Smooth muscle cell (in vitro differentiated cells): ENCODE measurements at regions not wholly inside any gene's neighbourhood (a gene's known extent, or its start where the extent isn't known, plus 50 kb on each side); places are given as distances from the start of the nearest gene placed in this dataset.
"Not testable (repeated sequence)": the region's sequence is repeated elsewhere in the genome, so short reads cannot be mapped to it uniquely, and the experiment has no call there.

Experiments
- DNase-seq: peaks from one replicate; lab custom pipeline; 2025; ENCODE audit not compliant: unreplicated experiment; lab: John Stamatoyannopoulos, UW
- H2AFZ ChIP-seq: fragments of 200-600 bp; sonication (generic); 2 replicates; pipeline ENCODE4 v1.6.0; 2016; ENCODE audit warnings: antibody characterized with exemption, low read depth, mild to moderate bottlenecking
- H3F3A ChIP-seq: fragments of 200-600 bp; sonication (generic); 2 replicates; pipeline ENCODE4 v1.6.0; 2017; ENCODE audit warnings: antibody characterized with exemption, low read depth
- H3K27ac ChIP-seq: fragments of 200-600 bp; sonication (generic); 2 replicates; pipeline ENCODE4 v1.5.1; 2016; ENCODE audit warnings: low read depth, mild to moderate bottlenecking
- H3K27me3 ChIP-seq: fragments of 200-600 bp; sonication (generic); 2 replicates; pipeline ENCODE4 v1.6.1; 2016; ENCODE audit warnings: low read depth, mild to moderate bottlenecking
- H3K36me3 ChIP-seq: fragments of 200-600 bp; sonication (generic); 2 replicates; pipeline ENCODE4 v1.5.1; 2016; ENCODE audit warnings: low read depth
- H3K4me1 ChIP-seq: fragments of 200-600 bp; sonication (generic); 2 replicates; pipeline ENCODE4 v1.5.1; 2016; ENCODE audit warnings: low read depth
- H3K4me2 ChIP-seq: fragments of 200-600 bp; sonication (generic); 2 replicates; pipeline ENCODE4 v1.6.0; 2016; ENCODE audit warnings: mild to moderate bottlenecking
- H3K4me3 ChIP-seq: fragments of 200-600 bp; sonication (generic); 2 replicates; pipeline ENCODE4 v1.5.1; 2016; ENCODE audit warnings: mild to moderate bottlenecking
- H3K79me2 ChIP-seq: fragments of 200-600 bp; sonication (generic); 2 replicates; pipeline ENCODE4 v1.6.0; 2016; ENCODE audit warnings: low read depth, mild to moderate bottlenecking
- H3K9ac ChIP-seq: fragments of 200-600 bp; sonication (generic); 2 replicates; pipeline ENCODE4 v1.6.0; 2016; ENCODE audit warnings: low read depth
- H3K9me3 ChIP-seq: fragments of 200-600 bp; sonication (generic); replicated peaks from 2 replicates; pipeline ENCODE4 v1.5.1; 2016; ENCODE audit warnings: low read depth
- H4K20me1 ChIP-seq: fragments of 200-600 bp; sonication (generic); 2 replicates; pipeline ENCODE4 v1.6.0; 2016; ENCODE audit warnings: low read depth
- WGBS: methylation state at CpG from one replicate; pipeline ENCODE4 v1.1.7; 2016; ENCODE audit warnings: low lambda C conversion rate; 5-methylcytosine and 5-hydroxymethylcytosine counted together
- TF ChIP-seq, protein P1 (sequence below): fragments of 200-600 bp; sonication (generic); IDR thresholded peaks from 2 replicates; pipeline ENCODE4 v1.5.1; 2017; ENCODE audit warnings: borderline replicate concordance, mild to moderate bottlenecking, antibody characterized with exemption; ENCODE audit not compliant: insufficient read depth, poor library complexity, severe bottlenecking

DNA sequence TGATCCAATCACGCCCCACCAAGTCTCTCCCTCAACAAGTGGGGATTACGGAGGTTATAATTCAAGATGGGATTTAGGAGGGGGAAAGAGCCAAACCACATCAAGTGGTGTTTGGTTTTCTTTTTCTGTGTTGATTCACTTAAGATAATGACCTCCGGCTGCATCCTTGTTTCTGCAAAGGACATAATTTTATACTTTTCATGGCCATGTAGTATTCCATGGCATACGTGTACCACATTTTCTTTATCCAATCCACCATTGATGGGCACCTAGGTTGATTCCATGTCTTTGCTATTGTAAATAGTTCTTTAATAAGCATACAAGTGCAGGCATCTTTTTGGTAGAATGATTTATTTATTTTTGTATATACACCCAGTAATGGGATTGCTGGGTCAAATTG lies 162.5 kb upstream of the JUN start:
- Histone ChIP-seq H3K27ac (no peak overlapping the region), H4K20me1 (no peaks in the 10 kb centered on the region), H2AFZ (no peak overlapping the region), H3K9me3 (no peaks in the 10 kb centered on the region), H3K4me2 (no peak overlapping the region), H3K36me3 (no peaks in the 10 kb centered on the region), H3K79me2 (no peaks in the 10 kb centered on the region), H3F3A (no peaks in the 10 kb centered on the region), H3K4me1 (no peaks in the 10 kb centered on the region), H3K27me3 (no peaks in the 10 kb centered on the region), H3K4me3 (no peak overlapping the region), H3K9ac (no peak overlapping the region)
- no peak for DNase-seq
- TF ChIP-seq, protein P1, sequence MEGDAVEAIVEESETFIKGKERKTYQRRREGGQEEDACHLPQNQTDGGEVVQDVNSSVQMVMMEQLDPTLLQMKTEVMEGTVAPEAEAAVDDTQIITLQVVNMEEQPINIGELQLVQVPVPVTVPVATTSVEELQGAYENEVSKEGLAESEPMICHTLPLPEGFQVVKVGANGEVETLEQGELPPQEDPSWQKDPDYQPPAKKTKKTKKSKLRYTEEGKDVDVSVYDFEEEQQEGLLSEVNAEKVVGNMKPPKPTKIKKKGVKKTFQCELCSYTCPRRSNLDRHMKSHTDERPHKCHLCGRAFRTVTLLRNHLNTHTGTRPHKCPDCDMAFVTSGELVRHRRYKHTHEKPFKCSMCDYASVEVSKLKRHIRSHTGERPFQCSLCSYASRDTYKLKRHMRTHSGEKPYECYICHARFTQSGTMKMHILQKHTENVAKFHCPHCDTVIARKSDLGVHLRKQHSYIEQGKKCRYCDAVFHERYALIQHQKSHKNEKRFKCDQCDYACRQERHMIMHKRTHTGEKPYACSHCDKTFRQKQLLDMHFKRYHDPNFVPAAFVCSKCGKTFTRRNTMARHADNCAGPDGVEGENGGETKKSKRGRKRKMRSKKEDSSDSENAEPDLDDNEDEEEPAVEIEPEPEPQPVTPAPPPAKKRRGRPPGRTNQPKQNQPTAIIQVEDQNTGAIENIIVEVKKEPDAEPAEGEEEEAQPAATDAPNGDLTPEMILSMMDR = no peak
- WGBS = 93% methylated on average over 4 of the region's 4 CpGs

DNA sequence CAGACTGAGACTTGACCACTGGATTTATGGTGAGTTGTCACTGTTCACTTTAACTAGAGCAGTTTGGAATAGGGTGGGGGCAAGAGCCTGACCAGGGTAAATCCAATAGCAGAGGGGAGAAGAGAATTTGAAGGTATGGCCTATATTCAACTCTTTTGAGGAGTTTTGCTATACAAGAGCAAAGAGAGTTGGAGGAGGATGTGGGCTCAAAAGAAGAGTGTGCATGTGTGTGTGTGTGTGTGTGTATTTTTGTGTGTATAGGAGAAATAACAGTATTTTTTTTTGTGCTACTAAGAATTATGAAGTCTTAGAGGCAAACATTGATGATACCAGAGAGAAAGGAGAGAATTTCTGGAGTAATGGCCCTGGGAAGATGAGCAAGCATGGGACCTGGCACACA lies 164.8 kb upstream of the JUN start:
- H3K27ac ChIP-seq = no peak overlapping the region

DNA sequence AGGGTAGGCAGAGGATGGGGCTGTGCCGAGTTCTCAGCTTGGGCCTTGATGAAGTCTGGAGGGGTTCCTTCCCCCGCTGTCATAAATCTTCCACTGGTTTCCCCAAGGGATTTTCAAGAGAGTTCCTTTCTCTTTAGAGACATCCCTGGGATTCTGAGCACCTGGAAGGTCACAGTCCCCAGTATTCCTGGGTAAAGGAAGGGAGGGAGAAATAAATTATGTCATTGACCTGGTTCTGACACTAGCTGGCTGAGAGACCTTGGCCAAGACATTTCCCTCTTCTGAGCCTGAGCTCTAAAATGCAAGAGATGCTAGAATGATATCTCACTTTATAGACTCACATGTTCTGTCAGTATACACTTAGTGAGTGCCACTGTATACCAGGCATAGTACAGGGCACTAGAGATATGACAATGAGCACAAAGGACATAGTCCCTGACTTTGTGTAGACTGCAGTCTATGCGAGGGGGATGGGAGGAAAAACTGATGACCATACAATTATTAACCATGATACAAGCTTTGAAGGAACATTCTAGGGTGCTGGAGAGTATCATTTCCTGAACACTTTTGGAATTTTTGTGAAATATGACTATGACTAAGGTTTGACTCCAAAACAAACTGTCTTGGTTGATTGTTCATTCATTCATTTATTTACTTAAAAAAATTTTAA lies 165.8 kb upstream of the JUN start:
- H3K27ac ChIP-seq = no peak overlapping the region
- TF ChIP-seq, protein P1 = no peak
- 99% methylated on average over 3 of the region's 3 CpGs for WGBS

More for the DNA sequence above, 164.8 kb upstream of the JUN start:
- no peaks in the 10 kb centered on the region for H3K9me3 ChIP-seq
- H3K79me2 ChIP-seq = no peaks in the 10 kb centered on the region
- H2AFZ ChIP-seq = no peak overlapping the region
- TF ChIP-seq, protein P1 = no peak
- H3K4me2 ChIP-seq = no peak overlapping the region
- H3K4me3 ChIP-seq = no peak overlapping the region
- no peak for DNase-seq
- H3K36me3 ChIP-seq = no peaks in the 10 kb centered on the region
- H4K20me1 ChIP-seq = no peaks in the 10 kb centered on the region
- H3F3A ChIP-seq = no peaks in the 10 kb centered on the region
- H3K4me1 ChIP-seq = no peaks in the 10 kb centered on the region
- H3K9ac ChIP-seq = no peak overlapping the region
- no peaks in the 10 kb centered on the region for H3K27me3 ChIP-seq

DNA sequence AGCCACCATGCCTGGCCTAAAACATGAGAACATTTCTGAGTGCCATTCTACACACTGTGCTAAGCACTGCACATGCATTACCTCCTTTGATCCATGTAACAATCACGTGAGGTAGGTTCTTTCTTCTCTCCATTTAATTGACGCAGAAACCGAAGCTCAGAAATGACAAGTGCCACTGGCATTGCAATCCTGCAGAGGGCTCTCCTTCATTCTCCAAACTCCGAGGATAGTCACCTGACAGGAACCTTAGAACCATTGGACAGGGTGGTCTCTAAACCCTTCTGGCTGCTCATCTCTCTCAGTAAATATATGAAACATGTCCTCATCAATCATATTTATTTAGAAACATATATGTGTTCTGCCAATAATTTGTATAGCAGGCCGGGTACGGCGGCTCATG lies 167.1 kb upstream of the JUN start:
- Histone ChIP-seq H3K27me3 (no peaks in the 10 kb centered on the region), H3K9me3 (no peaks in the 10 kb centered on the region), H3K4me3 (no peak overlapping the region), H3K4me1 (no peaks in the 10 kb centered on the region), H3K27ac (no peak overlapping the region), H2AFZ (no peak overlapping the region), H3K79me2 (no peaks in the 10 kb centered on the region), H3K9ac (no peak overlapping the region), H3F3A (no peaks in the 10 kb centered on the region), H3K36me3 (no peaks in the 10 kb centered on the region), H3K4me2 (no peak overlapping the region), H4K20me1 (no peaks in the 10 kb centered on the region)
- no peak for DNase-seq
- TF ChIP-seq, protein P1 = no peak
- WGBS = 92% methylated on average over 7 of the region's 7 CpGs

More for the DNA sequence above, 165.8 kb upstream of the JUN start:
- no peaks in the 10 kb centered on the region for H3F3A ChIP-seq
- no peak overlapping the region for H3K9ac ChIP-seq
- H4K20me1 ChIP-seq = no peaks in the 10 kb centered on the region
- H3K27me3 ChIP-seq = no peaks in the 10 kb centered on the region
- no peaks in the 10 kb centered on the region for H3K9me3 ChIP-seq
- DNase-seq = no peak
- no peaks in the 10 kb centered on the region for H3K4me1 ChIP-seq
- no peak overlapping the region for H3K4me3 ChIP-seq
- no peaks in the 10 kb centered on the region for H3K36me3 ChIP-seq
- H3K4me2 ChIP-seq = no peak overlapping the region
- H3K79me2 ChIP-seq = no peaks in the 10 kb centered on the region
- H2AFZ ChIP-seq = no peak overlapping the region

DNA sequence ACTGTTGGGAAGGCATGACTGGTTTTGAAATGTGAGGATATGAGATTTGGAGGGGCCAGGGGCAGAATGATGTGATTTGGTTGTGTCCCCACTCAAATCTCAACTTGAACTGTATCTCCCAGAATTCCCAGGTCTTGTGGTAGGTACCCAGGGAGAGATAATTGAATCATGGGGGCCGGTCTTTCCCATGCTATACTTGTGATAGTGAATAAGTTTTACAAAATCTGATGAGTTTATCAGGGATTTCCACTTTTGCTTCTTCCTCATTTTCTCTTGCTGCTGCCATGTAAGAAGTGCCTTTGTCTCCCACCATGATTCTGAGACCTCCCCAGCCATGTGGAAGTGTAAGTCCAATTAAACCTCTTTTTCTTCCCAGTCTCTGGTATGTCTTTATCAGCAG lies 170.1 kb upstream of the JUN start:
- WGBS = 100% methylated on average over 1 of the region's 1 CpG
- not testable (repeated sequence) for H3K79me2 ChIP-seq, H3K27ac ChIP-seq, H3F3A ChIP-seq, H3K36me3 ChIP-seq, DNase-seq, H3K27me3 ChIP-seq, H4K20me1 ChIP-seq, H3K4me2 ChIP-seq, H3K4me3 ChIP-seq, H3K4me1 ChIP-seq, H2AFZ ChIP-seq, H3K9ac ChIP-seq, H3K9me3 ChIP-seq

DNA sequence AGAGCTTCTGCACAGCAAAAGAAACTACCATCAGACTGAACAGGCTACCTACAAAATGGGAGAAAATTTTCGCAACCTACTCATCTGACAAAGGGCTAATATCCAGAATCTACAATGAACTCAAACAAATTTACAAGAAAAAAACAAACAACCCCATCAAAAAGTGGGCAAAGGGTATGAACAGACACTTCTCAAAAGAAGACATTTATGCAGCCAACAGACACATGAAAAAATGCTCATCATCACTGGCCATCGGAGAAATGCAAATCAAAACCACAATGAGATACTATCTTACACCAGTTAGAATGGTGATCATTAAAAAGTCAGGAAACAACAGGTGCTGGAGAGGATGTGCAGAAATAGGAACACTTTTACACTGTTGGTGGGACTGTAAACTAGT lies 179.4 kb upstream of the JUN start:
- not testable (repeated sequence) for H3K27ac ChIP-seq, H2AFZ ChIP-seq, H3K27me3 ChIP-seq, H3K9ac ChIP-seq, H3K4me1 ChIP-seq, H3K9me3 ChIP-seq, H3K36me3 ChIP-seq, H3K4me3 ChIP-seq, H3K79me2 ChIP-seq, H3F3A ChIP-seq, H4K20me1 ChIP-seq, DNase-seq, H3K4me2 ChIP-seq
- 97% methylated on average over 2 of the region's 2 CpGs for WGBS
